ENCODE measurements at regions not wholly inside any gene's neighbourhood (a gene's known extent, or its start where the extent isn't known, plus 50 kb on each side); places are given as distances from the start of the nearest gene placed in this dataset.
"Not testable (repeated sequence)": the region's sequence is repeated elsewhere in the genome, so short reads cannot be mapped to it uniquely, and the experiment has no call there.

DNA sequence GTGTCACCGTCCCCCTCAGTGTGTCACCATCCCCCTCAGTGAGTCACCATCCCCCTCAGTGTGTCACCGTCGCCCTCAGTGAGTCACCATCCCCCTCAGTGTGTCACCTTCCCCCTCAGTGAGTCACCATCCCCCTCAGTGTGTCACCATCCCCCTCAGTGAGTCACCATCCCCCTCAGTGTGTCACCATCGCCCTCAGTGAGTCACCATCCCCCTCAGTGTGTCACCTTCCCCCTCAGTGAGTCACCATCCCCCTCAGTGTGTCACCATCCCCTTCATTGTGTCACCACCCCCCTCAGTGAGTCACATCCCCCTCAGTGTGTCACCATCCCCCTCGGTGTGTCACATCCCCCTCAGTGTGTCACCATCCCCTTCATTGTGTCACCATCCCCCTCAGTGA is 486.1 kb upstream of the SALL3 start:
- DNase-seq = not testable (repeated sequence)

- no peak for DNase-seq
Measured at GRCh38 chr18:78494204-78495085, 485.2 kb upstream of the SALL3 start.

GRCh38 chr18:78495550-78495949 is 484.1 kb upstream of the SALL3 start:
- DNase-seq = no peak

GRCh38 chr18:78496079-78496478 is 483.5 kb upstream of the SALL3 start:
- no peak for DNase-seq

- DNase-seq = no peak
Measured at GRCh38 chr18:78497641-78498040, 482.0 kb upstream of the SALL3 start.

GRCh38 chr18:78499586-78499985 is 480.0 kb upstream of the SALL3 start:
- no peak for DNase-seq

- DNase-seq = no peak
Measured at GRCh38 chr18:78501251-78501650, 478.4 kb upstream of the SALL3 start.

DNA sequence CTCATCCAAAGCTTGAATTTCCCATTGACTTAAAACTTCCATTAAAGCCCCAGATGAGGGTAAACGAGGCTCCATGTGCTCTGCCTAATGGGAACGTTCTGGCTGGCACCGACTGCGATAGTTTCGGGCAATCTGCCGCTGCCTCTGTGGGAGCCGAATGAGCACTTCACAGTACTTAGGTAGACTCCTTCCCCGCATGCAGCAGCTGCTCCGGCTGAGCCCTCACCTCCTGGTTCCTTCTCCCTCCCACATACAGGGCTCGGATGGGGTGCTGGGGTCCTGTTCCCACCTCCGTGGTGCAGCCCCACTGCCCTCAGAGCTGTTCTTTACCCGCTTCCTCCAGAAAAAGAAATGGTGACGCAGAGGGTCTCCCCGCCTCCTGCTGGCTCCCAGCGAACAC is 476.5 kb upstream of the SALL3 start:
- DNase-seq = no peak

DNA sequence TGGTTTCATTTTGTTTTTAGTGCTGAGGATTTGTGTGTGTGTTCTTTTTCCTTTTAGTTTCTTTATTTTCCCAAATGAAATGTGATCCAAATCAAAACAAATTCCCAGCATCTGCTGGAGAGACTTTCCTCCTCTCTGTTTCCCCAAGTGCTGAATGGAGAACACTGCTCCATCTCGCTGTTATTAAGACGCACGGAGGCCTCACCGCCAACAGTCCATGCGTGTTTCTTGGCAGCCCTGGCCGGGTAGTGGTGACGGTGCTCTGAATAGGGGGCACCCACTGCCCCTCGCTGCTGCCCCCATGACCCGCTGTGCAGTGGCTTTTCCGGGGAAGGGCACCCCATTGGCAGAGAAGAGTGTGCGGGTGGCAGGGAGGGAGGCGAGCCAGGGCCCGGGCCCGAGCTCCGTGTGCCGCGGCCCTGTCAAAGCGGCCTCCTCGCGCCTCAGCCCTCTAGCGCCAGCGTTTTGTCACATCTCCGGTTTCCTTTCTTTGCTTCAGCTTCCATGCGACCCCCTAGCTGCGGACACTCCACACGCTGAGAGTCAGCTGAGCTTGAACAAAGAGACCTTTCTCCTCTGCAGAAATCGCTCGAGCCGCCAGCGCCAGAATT is 473.7 kb upstream of the SALL3 start:
- DNase-seq = no peak

DNA sequence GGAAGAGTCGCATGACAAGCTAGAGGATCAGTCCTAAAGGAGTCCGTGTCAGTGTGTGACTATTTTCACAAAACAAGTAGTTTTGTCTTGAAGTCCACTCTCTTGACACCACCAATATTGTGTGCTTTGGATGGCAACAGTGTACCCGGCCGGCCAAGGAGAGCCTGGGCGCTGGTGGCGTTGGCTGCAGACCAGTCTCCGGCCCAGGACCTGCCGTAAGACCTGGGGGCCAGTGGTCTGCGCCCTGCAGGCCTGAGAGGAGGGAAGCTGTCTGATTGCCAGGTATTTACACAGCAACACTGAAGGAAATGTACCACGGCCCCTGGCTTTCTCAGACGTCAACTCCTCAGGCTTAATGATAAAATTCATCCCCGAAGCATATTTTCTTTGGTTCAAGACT is 472.4 kb upstream of the SALL3 start:
- DNase-seq = no peak

- DNase-seq = not testable (repeated sequence)
Measured at GRCh38 chr18:78508228-78508824, 471.3 kb upstream of the SALL3 start.

GRCh38 chr18:78510091-78510490 is 469.5 kb upstream of the SALL3 start:
- DNase-seq = no peak

GRCh38 chr18:78510636-78511035 is 469.0 kb upstream of the SALL3 start:
- no peak for DNase-seq

- DNase-seq = no peak
Measured at GRCh38 chr18:78511666-78512601, 467.7 kb upstream of the SALL3 start.

- no peak for DNase-seq
Measured at GRCh38 chr18:78514910-78515670, 464.5 kb upstream of the SALL3 start.

GRCh38 chr18:78517328-78517727 is 462.3 kb upstream of the SALL3 start:
- no peak for DNase-seq

- DNase-seq = no peak
Measured at GRCh38 chr18:78517973-78518372, 461.6 kb upstream of the SALL3 start.

- no peak for DNase-seq
Measured at GRCh38 chr18:78518805-78519204, 460.8 kb upstream of the SALL3 start.

DNA sequence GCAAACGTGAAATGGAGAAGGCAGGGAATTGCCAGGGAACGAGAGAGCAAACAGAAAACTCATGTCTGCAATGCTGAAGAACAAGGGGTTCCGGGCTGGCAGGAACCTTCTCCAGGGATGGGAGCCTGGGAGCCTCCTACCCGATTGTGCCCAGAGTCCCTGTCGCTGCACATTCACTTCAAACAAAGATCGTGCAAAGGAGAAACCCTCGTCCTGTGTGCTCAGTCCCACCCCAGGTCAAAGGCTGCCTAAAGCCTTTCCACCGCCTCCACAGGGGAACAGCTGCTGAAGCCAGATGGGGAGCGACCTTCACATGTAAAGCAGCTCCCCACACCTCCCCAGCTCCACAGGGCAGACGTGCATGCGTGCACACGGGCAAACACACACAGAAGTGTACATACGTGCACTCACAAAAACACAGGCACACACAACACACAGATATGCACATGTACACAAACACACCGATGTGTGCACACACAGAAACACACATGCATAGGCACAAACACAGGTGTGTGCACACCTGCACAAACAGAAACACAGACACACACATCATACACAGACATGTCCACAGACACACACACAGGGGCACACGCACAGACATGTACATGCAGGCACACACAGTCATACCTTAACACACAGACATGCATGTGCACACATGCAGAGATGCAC is 460.1 kb upstream of the SALL3 start:
- DNase-seq = no peak

- DNase-seq = no peak
Measured at GRCh38 chr18:78521136-78521535, 458.5 kb upstream of the SALL3 start.

GRCh38 chr18:78521744-78522143 is 457.9 kb upstream of the SALL3 start:
- DNase-seq = no peak

DNA sequence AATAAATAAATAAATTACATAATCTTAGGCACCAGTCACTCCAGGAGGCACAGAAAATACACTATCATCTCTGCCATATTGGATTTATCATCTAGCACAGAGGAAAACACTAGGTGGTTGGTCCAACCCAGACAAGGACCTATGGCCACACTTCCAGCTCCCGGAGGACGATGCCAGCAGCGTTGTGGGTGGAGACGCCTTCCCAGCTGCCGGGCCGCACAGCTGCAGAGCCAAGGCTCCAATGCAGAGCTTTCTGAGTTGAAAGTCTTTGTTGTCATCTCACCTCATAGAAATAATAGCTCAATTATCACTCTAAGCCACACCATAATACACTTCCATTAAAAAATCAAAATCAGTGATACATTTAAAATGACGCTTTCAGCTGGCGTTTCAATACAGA is 457.1 kb upstream of the SALL3 start:
- no peak for DNase-seq

All from CD4-positive, alpha-beta T cell treated with Interleukin-15 for 1 hour (primary cell).